ENCODE measurements at regions not wholly inside any gene's neighbourhood (a gene's known extent, or its start where the extent isn't known, plus 50 kb on each side); places are given as distances from the start of the nearest gene placed in this dataset.
"Not testable (repeated sequence)": the region's sequence is repeated elsewhere in the genome, so short reads cannot be mapped to it uniquely, and the experiment has no call there.

- no peak for DNase-seq (ENCODE audit: low read depth)
Observed at GRCh38 chr4:123217664-123218063, 178.9 kb upstream of the SPRY1 start.

- no peak for DNase-seq (ENCODE audit: low read depth)
Observed at GRCh38 chr4:123218981-123219380, 177.6 kb upstream of the SPRY1 start.

GRCh38 chr4:123229286-123229685 lies 167.3 kb upstream of the SPRY1 start:
- DNase-seq (ENCODE audit: low read depth) = no peak

- DNase-seq (ENCODE audit: low read depth) = no peak
Observed at GRCh38 chr4:123230061-123230460, 166.5 kb upstream of the SPRY1 start.

GRCh38 chr4:123232439-123232838 lies 164.2 kb upstream of the SPRY1 start:
- DNase-seq (ENCODE audit: low read depth) = peak; percentile 82

- DNase-seq (ENCODE audit: low read depth) = peak; percentile 19
Observed at GRCh38 chr4:123233136-123233768, 163.3 kb upstream of the SPRY1 start.

GRCh38 chr4:123234955-123235354 lies 161.6 kb upstream of the SPRY1 start:
- DNase-seq (ENCODE audit: low read depth) = peak; percentile 59

- peak; percentile 88 for DNase-seq (ENCODE audit: low read depth)
Observed at GRCh38 chr4:123235431-123235830, 161.2 kb upstream of the SPRY1 start.

- DNase-seq (ENCODE audit: low read depth) = peak; percentile 37
Observed at GRCh38 chr4:123236606-123237005, 160.0 kb upstream of the SPRY1 start.

- not testable (repeated sequence) for DNase-seq (ENCODE audit: low read depth)
Observed at GRCh38 chr4:123240286-123240685, 156.3 kb upstream of the SPRY1 start.

GRCh38 chr4:123243220-123243619 lies 153.4 kb upstream of the SPRY1 start:
- not testable (repeated sequence) for DNase-seq (ENCODE audit: low read depth)

- DNase-seq (ENCODE audit: low read depth) = no peak
Observed at GRCh38 chr4:123244137-123244536, 152.5 kb upstream of the SPRY1 start.

GRCh38 chr4:123246085-123246484 lies 150.5 kb upstream of the SPRY1 start:
- DNase-seq (ENCODE audit: low read depth) = no peak

- DNase-seq (ENCODE audit: low read depth) = peak; percentile 39
Observed at GRCh38 chr4:123248085-123248659, 148.4 kb upstream of the SPRY1 start.

GRCh38 chr4:123249821-123250220 lies 146.8 kb upstream of the SPRY1 start:
- DNase-seq (ENCODE audit: low read depth) = no peak

- DNase-seq (ENCODE audit: low read depth) = peak; percentile 63
Observed at GRCh38 chr4:123250843-123251242, 145.8 kb upstream of the SPRY1 start.

- no peak for DNase-seq (ENCODE audit: low read depth)
Observed at GRCh38 chr4:123255971-123256370, 140.6 kb upstream of the SPRY1 start.

GRCh38 chr4:123256901-123257300 lies 139.7 kb upstream of the SPRY1 start:
- no peak for DNase-seq (ENCODE audit: low read depth)

GRCh38 chr4:123257591-123257990 lies 139.0 kb upstream of the SPRY1 start:
- no peak for DNase-seq (ENCODE audit: low read depth)

GRCh38 chr4:123259676-123260646 lies 136.6 kb upstream of the SPRY1 start:
- no peak for DNase-seq (ENCODE audit: low read depth)

GRCh38 chr4:123260653-123261052 lies 135.9 kb upstream of the SPRY1 start:
- no peak for DNase-seq (ENCODE audit: low read depth)

- no peak for DNase-seq (ENCODE audit: low read depth)
Observed at GRCh38 chr4:123262080-123262479, 134.5 kb upstream of the SPRY1 start.

- no peak for DNase-seq (ENCODE audit: low read depth)
Observed at GRCh38 chr4:123265443-123265842, 131.2 kb upstream of the SPRY1 start.
